ENCODE measurements at regions not wholly inside any gene's neighbourhood (a gene's known extent, or its start where the extent isn't known, plus 50 kb on each side); places are given as distances from the start of the nearest gene placed in this dataset.

- H3K27me3 Mint-ChIP-seq = peaks cover 14% of the 10 kb centered on the region
- peaks cover 6% of the 10 kb centered on the region for H3K4me1 Mint-ChIP-seq
- H3K9me3 Mint-ChIP-seq = no peaks in the 10 kb centered on the region
- no peak for DNase-seq
- H3K27ac Mint-ChIP-seq = no peak overlapping the region
- H3K36me3 Mint-ChIP-seq = no peaks in the 10 kb centered on the region
- ATAC-seq (ENCODE audit: low read depth) = no peak
- POLR2A ChIA-PET = interaction anchor here (0.5 kb wide), 1 partner anchor 215 kb away, joined by 3 read pairs; no protein-coding TSS in a partner anchor
- H3K4me3 Mint-ChIP-seq = no peak overlapping the region
Measured at GRCh38 chr21:35616090-35616489, 444.2 kb downstream of the SETD4 start.

DNA sequence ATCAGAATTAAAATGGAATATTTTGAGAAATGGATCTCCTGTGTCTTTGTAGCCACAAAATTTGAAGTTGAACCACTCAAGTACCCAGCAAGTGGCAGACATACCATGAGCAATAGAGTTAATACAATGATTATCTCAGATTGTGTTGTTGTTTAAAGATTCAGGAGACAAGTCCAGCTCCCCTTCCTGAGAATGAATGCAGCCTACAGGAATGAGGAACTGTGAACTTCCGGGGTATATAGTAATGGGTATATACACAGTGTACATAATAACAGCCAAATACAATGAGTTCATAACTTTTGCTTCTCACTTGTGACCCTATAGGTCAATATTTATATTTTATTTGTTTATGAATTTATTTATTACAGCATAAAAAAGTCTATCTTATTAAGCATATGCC, 445.0 kb downstream of the SETD4 start:
- peaks cover 6% of the 10 kb centered on the region for H3K4me1 Mint-ChIP-seq
- H3K27me3 Mint-ChIP-seq = peaks cover 14% of the 10 kb centered on the region
- POLR2A ChIA-PET = no interaction called here
- no peak overlapping the region for H3K27ac Mint-ChIP-seq
- no peak for DNase-seq
- no peak overlapping the region for H3K4me3 Mint-ChIP-seq
- no peaks in the 10 kb centered on the region for H3K9me3 Mint-ChIP-seq
- no peaks in the 10 kb centered on the region for H3K36me3 Mint-ChIP-seq
- ATAC-seq (ENCODE audit: low read depth) = no peak

GRCh38 chr21:35614396-35614921, 445.9 kb downstream of the SETD4 start:
- no peaks in the 10 kb centered on the region for H3K36me3 Mint-ChIP-seq
- no peak overlapping the region for H3K4me3 Mint-ChIP-seq
- no peak for DNase-seq
- no peak overlapping the region for H3K27ac Mint-ChIP-seq
- H3K4me1 Mint-ChIP-seq = peaks cover 6% of the 10 kb centered on the region
- peaks cover 10% of the 10 kb centered on the region for H3K27me3 Mint-ChIP-seq
- POLR2A ChIA-PET = no interaction called here
- no peak for ATAC-seq (ENCODE audit: low read depth)
- no peaks in the 10 kb centered on the region for H3K9me3 Mint-ChIP-seq

GRCh38 chr21:35611708-35612132, 448.6 kb downstream of the SETD4 start:
- ATAC-seq (ENCODE audit: low read depth) = no peak
- peaks cover 3% of the 10 kb centered on the region for H3K27me3 Mint-ChIP-seq
- no peak for DNase-seq
- peaks cover 2% of the 10 kb centered on the region for H3K4me1 Mint-ChIP-seq
- H3K27ac Mint-ChIP-seq = no peak overlapping the region
- H3K4me3 Mint-ChIP-seq = no peak overlapping the region
- POLR2A ChIA-PET = no interaction called here
- no peaks in the 10 kb centered on the region for H3K36me3 Mint-ChIP-seq
- H3K9me3 Mint-ChIP-seq = no peaks in the 10 kb centered on the region

DNA sequence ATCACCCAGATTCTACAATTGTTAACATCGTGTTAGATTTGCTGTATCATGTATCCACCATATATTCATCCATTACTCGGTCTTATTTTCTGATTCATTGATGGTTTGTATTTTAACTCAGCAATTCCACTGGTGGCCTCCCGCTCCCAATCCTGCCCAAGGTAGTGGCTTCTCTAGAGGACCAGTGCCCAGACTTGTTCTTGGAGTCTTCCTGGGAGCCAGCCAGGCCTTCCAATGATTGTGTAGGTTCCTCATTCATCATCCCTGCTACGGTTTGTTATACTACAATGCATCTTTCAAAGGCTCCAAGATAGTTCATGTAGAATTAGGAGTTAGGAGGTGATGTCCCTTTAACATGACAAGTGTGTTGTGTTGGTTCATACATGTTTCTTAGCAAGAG, 451.1 kb downstream of the SETD4 start:
- H3K27me3 Mint-ChIP-seq = peaks cover 5% of the 10 kb centered on the region
- POLR2A ChIA-PET = no interaction called here
- no peaks in the 10 kb centered on the region for H3K36me3 Mint-ChIP-seq
- no peaks in the 10 kb centered on the region for H3K4me1 Mint-ChIP-seq
- DNase-seq = no peak
- H3K9me3 Mint-ChIP-seq = no peaks in the 10 kb centered on the region
- no peak overlapping the region for H3K4me3 Mint-ChIP-seq
- ATAC-seq (ENCODE audit: low read depth) = no peak
- H3K27ac Mint-ChIP-seq = no peak overlapping the region

- no peak overlapping the region for H3K4me3 Mint-ChIP-seq
- H3K4me1 Mint-ChIP-seq = no peaks in the 10 kb centered on the region
- DNase-seq (no peak), ATAC-seq (ENCODE audit: low read depth) (no peak)
- no peaks in the 10 kb centered on the region for H3K36me3 Mint-ChIP-seq
- peaks cover 5% of the 10 kb centered on the region for H3K27me3 Mint-ChIP-seq
- POLR2A ChIA-PET = no interaction called here
- no peaks in the 10 kb centered on the region for H3K9me3 Mint-ChIP-seq
- no peak overlapping the region for H3K27ac Mint-ChIP-seq
Measured at GRCh38 chr21:35607406-35607805, 452.9 kb downstream of the SETD4 start.

DNA sequence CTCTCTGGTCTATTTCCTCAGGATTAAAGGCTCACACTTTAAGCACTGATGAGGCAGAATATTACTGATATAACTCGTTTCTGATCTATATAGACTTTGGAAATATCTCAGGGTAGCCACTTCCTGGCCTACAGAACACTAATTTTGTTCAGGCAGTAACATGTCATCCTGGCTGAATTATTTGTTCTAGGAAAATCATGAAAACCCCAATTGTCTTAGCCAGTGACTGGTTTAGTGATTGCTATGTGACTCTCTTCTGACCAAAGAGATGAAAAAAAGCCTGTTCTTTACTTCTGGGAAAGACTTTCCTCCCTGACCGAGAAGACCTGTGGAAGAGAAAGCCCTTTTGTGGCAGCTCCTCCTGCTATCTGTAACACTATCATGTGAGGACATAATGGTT, 453.7 kb downstream of the SETD4 start:
- Mint-ChIP-seq H3K36me3 (no peaks in the 10 kb centered on the region), H3K27ac (no peak overlapping the region), H3K4me3 (no peak overlapping the region), H3K4me1 (no peaks in the 10 kb centered on the region), H3K27me3 (peaks cover 5% of the 10 kb centered on the region), H3K9me3 (no peaks in the 10 kb centered on the region)
- ATAC-seq (ENCODE audit: low read depth) (no peak), DNase-seq (no peak)
- POLR2A ChIA-PET = no interaction called here

DNA sequence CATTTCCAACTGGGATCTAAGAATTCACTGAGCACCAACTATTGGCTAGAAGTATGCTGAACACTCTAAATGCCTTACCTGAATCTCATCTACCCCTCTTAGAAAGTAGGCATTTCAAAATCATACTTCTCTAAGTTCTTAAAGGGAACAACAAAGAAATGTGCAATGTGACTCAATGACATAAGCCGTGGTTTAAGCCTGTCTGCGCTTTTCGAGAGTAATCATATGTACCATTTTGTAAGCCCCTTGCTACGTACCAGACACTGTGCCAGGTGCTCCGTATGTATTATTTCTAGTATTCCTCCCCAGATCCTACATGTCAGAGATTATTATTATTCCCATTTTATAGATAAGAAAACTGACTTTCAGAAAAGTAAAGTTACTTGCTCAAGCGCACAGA, 454.2 kb downstream of the SETD4 start:
- no peak overlapping the region for H3K4me3 Mint-ChIP-seq
- no peak for ATAC-seq (ENCODE audit: low read depth)
- POLR2A ChIA-PET = no interaction called here
- H3K9me3 Mint-ChIP-seq = no peaks in the 10 kb centered on the region
- H3K27ac Mint-ChIP-seq = no peak overlapping the region
- no peak for DNase-seq
- peaks cover 5% of the 10 kb centered on the region for H3K27me3 Mint-ChIP-seq
- H3K4me1 Mint-ChIP-seq = no peaks in the 10 kb centered on the region
- no peaks in the 10 kb centered on the region for H3K36me3 Mint-ChIP-seq

GRCh38 chr21:35603494-35603893, 456.8 kb downstream of the SETD4 start:
- POLR2A ChIA-PET = no interaction called here
- ATAC-seq (ENCODE audit: low read depth) (no peak), DNase-seq (no peak)
- Mint-ChIP-seq H3K27me3 (peaks cover 5% of the 10 kb centered on the region), H3K27ac (no peak overlapping the region), H3K4me1 (no peaks in the 10 kb centered on the region), H3K4me3 (no peak overlapping the region), H3K9me3 (no peaks in the 10 kb centered on the region), H3K36me3 (no peaks in the 10 kb centered on the region)

GRCh38 chr21:35602811-35603362, 457.4 kb downstream of the SETD4 start:
- ATAC-seq (ENCODE audit: low read depth) = no peak
- no peaks in the 10 kb centered on the region for H3K9me3 Mint-ChIP-seq

GRCh38 chr21:35601211-35601610, 459.1 kb downstream of the SETD4 start:
- peaks cover 5% of the 10 kb centered on the region for H3K27me3 Mint-ChIP-seq
- ATAC-seq (ENCODE audit: low read depth) (no peak), DNase-seq (no peak)
- H3K27ac Mint-ChIP-seq = no peak overlapping the region
- no peaks in the 10 kb centered on the region for H3K4me1 Mint-ChIP-seq
- POLR2A ChIA-PET = no interaction called here
- H3K9me3 Mint-ChIP-seq = no peaks in the 10 kb centered on the region
- H3K36me3 Mint-ChIP-seq = no peaks in the 10 kb centered on the region
- no peak overlapping the region for H3K4me3 Mint-ChIP-seq

More at GRCh38 chr21:35602811-35603362, 457.4 kb downstream of the SETD4 start:
- H3K27me3 Mint-ChIP-seq = peaks cover 5% of the 10 kb centered on the region
- no peaks in the 10 kb centered on the region for H3K36me3 Mint-ChIP-seq
- POLR2A ChIA-PET = no interaction called here
- H3K4me3 Mint-ChIP-seq = no peak overlapping the region
- no peak overlapping the region for H3K27ac Mint-ChIP-seq
- no peaks in the 10 kb centered on the region for H3K4me1 Mint-ChIP-seq
- DNase-seq = no peak

DNA sequence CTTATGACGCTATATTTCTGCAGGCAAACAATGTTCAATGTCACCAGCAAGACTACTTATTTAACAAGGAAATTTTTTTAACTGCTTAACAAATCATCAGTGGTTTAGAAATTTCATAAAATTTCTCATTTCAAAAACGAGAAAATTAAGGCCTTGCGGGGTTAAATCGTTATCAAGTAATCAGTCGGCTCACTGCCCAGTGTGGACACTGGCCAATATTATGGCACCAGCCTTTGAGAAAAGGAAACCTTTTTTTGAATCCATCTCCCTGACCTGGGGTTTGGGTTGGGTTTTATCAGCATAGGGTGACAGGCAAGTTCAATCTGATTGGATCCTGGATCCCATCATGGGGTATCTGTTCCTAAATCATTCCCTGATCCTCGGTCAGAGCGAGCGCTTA, 461.2 kb downstream of the SETD4 start:
- POLR2A ChIA-PET = no interaction called here
- DNase-seq (no peak), ATAC-seq (ENCODE audit: low read depth) (no peak)
- no peaks in the 10 kb centered on the region for H3K9me3 Mint-ChIP-seq
- H3K36me3 Mint-ChIP-seq = no peaks in the 10 kb centered on the region
- no peak overlapping the region for H3K27ac Mint-ChIP-seq
- no peak overlapping the region for H3K4me3 Mint-ChIP-seq
- no peaks in the 10 kb centered on the region for H3K4me1 Mint-ChIP-seq
- peaks cover 3% of the 10 kb centered on the region for H3K27me3 Mint-ChIP-seq

DNA sequence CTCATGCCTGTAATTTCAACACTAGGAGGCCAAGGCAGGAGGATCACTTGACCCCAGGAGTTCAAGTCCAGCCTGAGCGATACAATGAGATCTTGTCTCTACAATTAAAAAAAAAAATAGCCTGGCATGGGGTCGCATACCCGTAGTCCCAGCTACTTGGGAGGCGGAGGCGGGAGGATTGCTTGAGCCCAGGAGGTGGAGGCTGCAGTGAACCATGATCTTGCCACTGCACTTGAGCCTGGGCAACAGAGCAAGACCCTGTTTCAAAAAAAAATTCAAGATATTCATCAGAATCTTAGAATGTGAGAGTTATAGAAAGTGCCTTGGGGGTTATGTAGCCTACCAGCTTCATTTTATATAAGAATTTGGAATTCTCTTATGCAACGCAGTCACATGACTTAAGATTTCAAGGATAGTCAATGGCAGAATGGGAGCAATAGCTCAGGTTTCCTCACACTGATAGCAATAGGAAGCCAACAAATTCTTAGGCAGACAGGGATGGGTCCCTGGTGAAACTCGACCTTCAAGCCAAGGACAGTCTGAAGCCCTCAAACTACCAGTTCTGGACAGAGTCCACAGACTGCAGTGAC, 462.5 kb downstream of the SETD4 start:
- Mint-ChIP-seq H3K36me3 (no peaks in the 10 kb centered on the region), H3K4me3 (no peak overlapping the region), H3K27me3 (peaks cover 3% of the 10 kb centered on the region), H3K27ac (no peak overlapping the region), H3K9me3 (no peaks in the 10 kb centered on the region), H3K4me1 (no peaks in the 10 kb centered on the region)
- no peak for ATAC-seq (ENCODE audit: low read depth)
- POLR2A ChIA-PET = no interaction called here
- DNase-seq = no peak

DNA sequence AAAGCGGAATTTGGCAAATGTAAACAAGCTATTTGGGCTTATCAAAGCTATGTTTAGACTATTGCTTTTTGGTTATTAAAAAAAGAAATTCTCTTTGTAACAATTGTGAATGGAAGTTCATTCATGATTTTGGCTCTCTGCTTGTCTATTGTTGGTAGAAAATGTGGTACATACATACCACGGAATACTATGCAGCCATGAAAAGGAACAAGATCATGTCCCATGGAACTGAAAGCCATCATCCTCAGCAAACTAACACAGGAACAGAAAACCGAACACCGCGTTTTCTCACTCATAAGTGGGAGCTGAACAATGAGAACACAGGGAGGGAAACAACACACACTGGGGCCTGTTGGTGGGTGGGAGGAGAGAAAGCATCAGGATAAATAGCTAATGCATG, 465.4 kb downstream of the SETD4 start:
- Mint-ChIP-seq H3K36me3 (no peaks in the 10 kb centered on the region), H3K9me3 (no peaks in the 10 kb centered on the region), H3K4me1 (no peaks in the 10 kb centered on the region), H3K4me3 (no peak overlapping the region), H3K27ac (no peak overlapping the region), H3K27me3 (peaks cover 3% of the 10 kb centered on the region)
- DNase-seq (no peak), ATAC-seq (ENCODE audit: low read depth) (no peak)
- POLR2A ChIA-PET = no interaction called here
